ENCODE measurements at regions not wholly inside any gene's neighbourhood (a gene's known extent, or its start where the extent isn't known, plus 50 kb on each side); places are given as distances from the start of the nearest gene placed in this dataset.

DNA sequence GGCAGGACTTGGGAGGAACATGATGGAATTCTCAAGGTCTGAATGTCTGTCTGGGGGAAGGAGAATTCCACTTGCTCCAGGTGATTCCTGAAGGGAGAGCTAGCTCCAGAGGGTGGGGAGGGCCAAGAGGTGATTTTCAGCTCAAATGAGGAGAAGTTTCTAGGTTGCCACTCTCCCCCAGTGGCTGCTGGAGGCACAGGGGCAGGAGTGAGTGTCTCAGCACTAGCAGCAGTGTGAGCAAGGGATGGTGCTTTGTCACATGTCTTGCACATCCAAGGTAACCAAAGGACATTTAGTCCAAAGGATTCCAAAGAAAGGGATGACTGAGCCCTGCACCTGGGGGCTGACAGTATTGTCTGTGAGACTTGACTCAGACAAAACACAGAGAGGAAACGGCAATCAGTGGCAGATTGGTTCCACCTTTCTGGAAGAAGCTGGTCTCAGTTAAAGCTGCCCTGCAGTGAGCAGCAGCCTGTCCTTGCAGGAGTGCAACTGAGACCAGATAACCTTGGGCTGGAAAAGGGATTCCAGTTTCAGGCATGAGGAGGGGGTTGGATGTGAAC, 51.2 kb upstream of the PCBD1 start:
- Histone ChIP-seq H3K27ac (ENCODE audit: low read length) (no peak overlapping the region), H4K20me1 (ENCODE audit: insufficient read depth, low read length) (0 out of 2 replicates have a peak, but pooled peaks cover 9% of the 10 kb centered on the region), H3K4me1 (ENCODE audit: insufficient read depth, low read length) (no peaks in the 10 kb centered on the region), H3K9ac (ENCODE audit: low read depth, low read length) (no peak overlapping the region), H3K4me2 (ENCODE audit: insufficient read depth, low read length) (no peak overlapping the region), H2AFZ (ENCODE audit: low read depth, low read length) (no peak overlapping the region), H3K4me3 (ENCODE audit: low read depth in 1 of 2, low read length in 2 of 2) (no peak overlapping the region), H3K27me3 (ENCODE audit: insufficient read depth, low read length, poor library complexity) (peaks cover 7% of the 10 kb centered on the region), H3K79me2 (ENCODE audit: insufficient read depth, low read length) (no peaks in the 10 kb centered on the region), H3K36me3 (ENCODE audit: insufficient read depth, low read length) (no peaks in the 10 kb centered on the region), H3K9me3 (ENCODE audit: insufficient read depth, low read length, severe bottlenecking) (no peaks in the 10 kb centered on the region)
- no peak for ATAC-seq (ENCODE audit: insufficient read depth, low read depth)
- no peak for DNase-seq
- TF ChIP-seq EZH2 (IDR thresholded peaks at IDR 0.05; ENCODE audit: borderline replicate concordance, low read depth, low read length, severe bottlenecking) = no peak
- TF ChIP-seq, protein P1, sequence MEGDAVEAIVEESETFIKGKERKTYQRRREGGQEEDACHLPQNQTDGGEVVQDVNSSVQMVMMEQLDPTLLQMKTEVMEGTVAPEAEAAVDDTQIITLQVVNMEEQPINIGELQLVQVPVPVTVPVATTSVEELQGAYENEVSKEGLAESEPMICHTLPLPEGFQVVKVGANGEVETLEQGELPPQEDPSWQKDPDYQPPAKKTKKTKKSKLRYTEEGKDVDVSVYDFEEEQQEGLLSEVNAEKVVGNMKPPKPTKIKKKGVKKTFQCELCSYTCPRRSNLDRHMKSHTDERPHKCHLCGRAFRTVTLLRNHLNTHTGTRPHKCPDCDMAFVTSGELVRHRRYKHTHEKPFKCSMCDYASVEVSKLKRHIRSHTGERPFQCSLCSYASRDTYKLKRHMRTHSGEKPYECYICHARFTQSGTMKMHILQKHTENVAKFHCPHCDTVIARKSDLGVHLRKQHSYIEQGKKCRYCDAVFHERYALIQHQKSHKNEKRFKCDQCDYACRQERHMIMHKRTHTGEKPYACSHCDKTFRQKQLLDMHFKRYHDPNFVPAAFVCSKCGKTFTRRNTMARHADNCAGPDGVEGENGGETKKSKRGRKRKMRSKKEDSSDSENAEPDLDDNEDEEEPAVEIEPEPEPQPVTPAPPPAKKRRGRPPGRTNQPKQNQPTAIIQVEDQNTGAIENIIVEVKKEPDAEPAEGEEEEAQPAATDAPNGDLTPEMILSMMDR (IDR thresholded peaks at IDR 0.05; ENCODE audit: borderline replicate concordance, extremely low read depth, low read length, poor library complexity, severe bottlenecking) = no peak

DNA sequence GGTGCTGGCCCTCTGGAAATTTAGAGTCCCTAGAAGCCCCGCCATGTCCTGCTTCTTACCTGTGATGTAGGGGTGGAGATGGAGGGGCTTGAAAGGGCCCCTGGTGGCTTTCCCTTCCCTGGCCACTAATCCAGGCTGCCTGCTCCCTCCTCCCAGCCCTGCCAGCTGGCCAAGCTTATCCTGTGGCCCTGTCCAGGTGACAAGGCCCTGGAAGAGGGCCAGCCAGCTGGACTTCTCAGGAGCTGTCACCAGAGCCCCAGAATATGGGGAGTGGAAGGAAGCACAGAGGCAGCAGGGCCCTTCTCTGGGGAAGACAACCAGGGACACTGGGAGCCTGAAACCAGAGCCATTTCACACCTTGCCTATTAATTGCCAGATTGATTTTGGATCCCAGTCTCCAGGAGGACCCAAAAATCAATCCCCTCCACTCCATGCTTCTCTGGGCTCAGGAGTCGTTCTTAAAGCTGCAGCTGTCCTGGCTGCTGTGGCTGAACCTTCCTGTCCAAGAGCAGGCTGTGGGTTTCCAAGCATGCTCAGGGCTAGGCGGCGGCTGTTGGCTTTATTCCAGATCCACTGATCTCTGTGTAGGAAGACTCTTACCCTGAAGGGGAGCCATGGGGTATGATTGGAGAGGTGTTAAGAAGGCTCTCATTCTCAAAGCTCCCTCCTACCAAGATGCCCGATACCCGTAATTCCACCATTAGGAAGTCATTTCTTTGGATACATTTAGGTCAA, 52.6 kb upstream of the PCBD1 start:
- no peaks in the 10 kb centered on the region for H3K36me3 ChIP-seq (ENCODE audit: insufficient read depth, low read length)
- no peak overlapping the region for H3K4me2 ChIP-seq (ENCODE audit: insufficient read depth, low read length)
- no peaks in the 10 kb centered on the region for H3K79me2 ChIP-seq (ENCODE audit: insufficient read depth, low read length)
- H3K27me3 ChIP-seq (ENCODE audit: insufficient read depth, low read length, poor library complexity) = peaks cover 7% of the 10 kb centered on the region
- DNase-seq (no peak), ATAC-seq (ENCODE audit: insufficient read depth, low read depth) (no peak)
- no peak overlapping the region for H3K27ac ChIP-seq (ENCODE audit: low read length)
- no peak overlapping the region for H3K4me3 ChIP-seq (ENCODE audit: low read depth in 1 of 2, low read length in 2 of 2)
- 0 out of 2 replicates have a peak, but pooled peaks cover 9% of the 10 kb centered on the region for H4K20me1 ChIP-seq (ENCODE audit: insufficient read depth, low read length)
- TF ChIP-seq EZH2 (IDR thresholded peaks at IDR 0.05; ENCODE audit: borderline replicate concordance, low read depth, low read length, severe bottlenecking) = no peak
- TF ChIP-seq, protein P1 (IDR thresholded peaks at IDR 0.05; ENCODE audit: borderline replicate concordance, extremely low read depth, low read length, poor library complexity, severe bottlenecking) = no peak
- H2AFZ ChIP-seq (ENCODE audit: low read depth, low read length) = no peak overlapping the region
- no peaks in the 10 kb centered on the region for H3K9me3 ChIP-seq (ENCODE audit: insufficient read depth, low read length, severe bottlenecking)
- H3K4me1 ChIP-seq (ENCODE audit: insufficient read depth, low read length) = no peaks in the 10 kb centered on the region
- H3K9ac ChIP-seq (ENCODE audit: low read depth, low read length) = no peak overlapping the region

DNA sequence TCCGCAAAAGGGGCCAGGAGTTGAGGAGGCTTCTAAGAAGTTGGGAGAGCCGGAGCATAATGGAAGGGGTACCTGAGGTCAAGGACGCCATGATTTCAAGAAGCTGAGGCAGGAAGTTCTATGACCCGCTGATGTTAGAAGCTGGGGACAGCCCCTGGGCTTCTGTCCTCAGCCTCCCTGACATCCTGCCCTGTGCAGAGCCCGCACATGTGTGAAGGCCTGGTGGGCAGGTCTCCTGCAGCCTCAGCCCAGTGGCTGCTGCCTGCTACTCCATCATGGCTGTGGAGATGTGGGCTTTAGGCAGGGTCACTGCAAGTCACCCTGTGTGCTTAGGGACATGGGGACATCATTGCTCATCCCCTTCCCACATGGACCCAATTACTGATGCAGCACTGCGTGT, 53.8 kb upstream of the PCBD1 start:
- Histone ChIP-seq H4K20me1 (ENCODE audit: insufficient read depth, low read length) (0 out of 2 replicates have a peak, but pooled peaks cover 4% of the 10 kb centered on the region), H2AFZ (ENCODE audit: low read depth, low read length) (no peak overlapping the region), H3K27me3 (ENCODE audit: insufficient read depth, low read length, poor library complexity) (peaks cover 3% of the 10 kb centered on the region), H3K9ac (ENCODE audit: low read depth, low read length) (no peak overlapping the region), H3K4me1 (ENCODE audit: insufficient read depth, low read length) (no peaks in the 10 kb centered on the region), H3K79me2 (ENCODE audit: insufficient read depth, low read length) (no peaks in the 10 kb centered on the region), H3K4me3 (ENCODE audit: low read depth in 1 of 2, low read length in 2 of 2) (no peak overlapping the region), H3K4me2 (ENCODE audit: insufficient read depth, low read length) (no peak overlapping the region), H3K27ac (ENCODE audit: low read length) (no peak overlapping the region), H3K9me3 (ENCODE audit: insufficient read depth, low read length, severe bottlenecking) (no peaks in the 10 kb centered on the region), H3K36me3 (ENCODE audit: insufficient read depth, low read length) (no peaks in the 10 kb centered on the region)
- TF ChIP-seq, protein P1 (IDR thresholded peaks at IDR 0.05; ENCODE audit: borderline replicate concordance, extremely low read depth, low read length, poor library complexity, severe bottlenecking) = no peak
- TF ChIP-seq EZH2 (IDR thresholded peaks at IDR 0.05; ENCODE audit: borderline replicate concordance, low read depth, low read length, severe bottlenecking) = no peak
- DNase-seq = no peak
- ATAC-seq (ENCODE audit: insufficient read depth, low read depth) = no peak
